ENCODE measurements at regions not wholly inside any gene's neighbourhood (a gene's known extent, or its start where the extent isn't known, plus 50 kb on each side); places are given as distances from the start of the nearest gene placed in this dataset.

DNA sequence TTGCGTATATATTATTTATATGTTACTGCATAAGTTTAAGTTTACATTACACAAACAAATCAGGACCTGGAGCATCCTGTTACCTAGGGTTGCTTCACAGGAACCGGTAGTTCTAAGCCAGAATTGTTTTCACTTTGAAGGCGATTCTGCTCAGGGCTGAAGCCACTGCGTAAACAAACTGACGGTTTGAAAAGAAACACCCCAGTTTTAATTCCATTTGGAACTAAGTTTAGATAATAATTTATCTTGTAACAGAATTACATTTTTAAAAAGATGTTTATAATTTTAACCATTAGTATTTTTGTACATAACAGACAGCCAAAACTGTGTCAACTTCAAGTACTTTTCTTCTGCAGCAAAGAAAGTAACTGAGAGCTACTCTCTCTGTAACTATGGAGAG lies 282.1 kb upstream of the LYPLAL1 start:
- TF ChIP-seq, protein P1, sequence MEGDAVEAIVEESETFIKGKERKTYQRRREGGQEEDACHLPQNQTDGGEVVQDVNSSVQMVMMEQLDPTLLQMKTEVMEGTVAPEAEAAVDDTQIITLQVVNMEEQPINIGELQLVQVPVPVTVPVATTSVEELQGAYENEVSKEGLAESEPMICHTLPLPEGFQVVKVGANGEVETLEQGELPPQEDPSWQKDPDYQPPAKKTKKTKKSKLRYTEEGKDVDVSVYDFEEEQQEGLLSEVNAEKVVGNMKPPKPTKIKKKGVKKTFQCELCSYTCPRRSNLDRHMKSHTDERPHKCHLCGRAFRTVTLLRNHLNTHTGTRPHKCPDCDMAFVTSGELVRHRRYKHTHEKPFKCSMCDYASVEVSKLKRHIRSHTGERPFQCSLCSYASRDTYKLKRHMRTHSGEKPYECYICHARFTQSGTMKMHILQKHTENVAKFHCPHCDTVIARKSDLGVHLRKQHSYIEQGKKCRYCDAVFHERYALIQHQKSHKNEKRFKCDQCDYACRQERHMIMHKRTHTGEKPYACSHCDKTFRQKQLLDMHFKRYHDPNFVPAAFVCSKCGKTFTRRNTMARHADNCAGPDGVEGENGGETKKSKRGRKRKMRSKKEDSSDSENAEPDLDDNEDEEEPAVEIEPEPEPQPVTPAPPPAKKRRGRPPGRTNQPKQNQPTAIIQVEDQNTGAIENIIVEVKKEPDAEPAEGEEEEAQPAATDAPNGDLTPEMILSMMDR (IDR thresholded peaks at IDR 0.05): no peak
- TF ChIP-seq POLR2A (IDR thresholded peaks at IDR 0.05): no peak

Measured in uterus (tissue), 2 donors.